VCaP (cell line): ENCODE measurements at regions not wholly inside any gene's neighbourhood (a gene's known extent, or its start where the extent isn't known, plus 50 kb on each side); places are given as distances from the start of the nearest gene placed in this dataset.

ENCODE experiments used
- H3K27ac ChIP-seq: fragments of 450-650 bp; 2 replicates; pipeline ENCODE4 v1.5.1; 2017
- CTCF ChIP-seq: fragments of 450-650 bp; conservative IDR thresholded peaks from 2 replicates; pipeline ENCODE4 v1.5.1; 2017; ENCODE audit warnings: mild to moderate bottlenecking, moderate library complexity

GRCh38 chr2:6449343-6449742 is 416.4 kb downstream of the CMPK2 start:
- H3K27ac ChIP-seq, result no peak overlapping the region
- TF ChIP-seq CTCF, result no peak

- no peak overlapping the region for H3K27ac ChIP-seq
- no peak for TF ChIP-seq CTCF
Observed at GRCh38 chr2:6452702-6453481, 412.8 kb downstream of the CMPK2 start.

GRCh38 chr2:6454286-6454990 is 411.3 kb downstream of the CMPK2 start:
- H3K27ac ChIP-seq, result no peak overlapping the region
- no peak for TF ChIP-seq CTCF

- no peak for TF ChIP-seq CTCF
- H3K27ac ChIP-seq, result no peak overlapping the region
Observed at GRCh38 chr2:6459138-6459537, 406.6 kb downstream of the CMPK2 start.

- TF ChIP-seq CTCF, result no peak
- no peak overlapping the region for H3K27ac ChIP-seq
Observed at GRCh38 chr2:6470518-6470917, 395.2 kb downstream of the CMPK2 start.

- H3K27ac ChIP-seq, result no peak overlapping the region
- no peak for TF ChIP-seq CTCF
Observed at GRCh38 chr2:6471419-6471818, 394.3 kb downstream of the CMPK2 start.

GRCh38 chr2:6474161-6475140 is 391.3 kb downstream of the CMPK2 start:
- TF ChIP-seq CTCF, result no peak
- no peak overlapping the region for H3K27ac ChIP-seq
